SK-N-SH treated with all-trans-retinoic acid at 6 μM for 48 hours (cell line): ENCODE measurements at regions not wholly inside any gene's neighbourhood (a gene's known extent, or its start where the extent isn't known, plus 50 kb on each side); places are given as distances from the start of the nearest gene placed in this dataset.

Source experiments
- ATAC-seq: fragments of 200-7000 bp; cut with Tn5 transposase; 3 replicates; pipeline ENCODE4 v1.9.1; 2020; ENCODE audit warnings: mild to moderate bottlenecking, moderate library complexity
- ARNTL ChIP-seq: fragments of 450-650 bp; formaldehyde crosslinking; IDR thresholded peaks from 2 replicates; pipeline ENCODE4 v1.5.0; 2020; ENCODE audit warnings: low read depth, mild to moderate bottlenecking, moderate library complexity, borderline replicate concordance
- BACH2 ChIP-seq: fragments of 250-450 bp; sonication (Bioruptor Pico); IDR thresholded peaks from 2 replicates; pipeline ENCODE4 v1.9.0; 2021; ENCODE audit warnings: mild to moderate bottlenecking, borderline replicate concordance
- CSDC2 ChIP-seq: fragments of 250-450 bp; sonication (Bioruptor Pico); IDR thresholded peaks from 2 replicates; pipeline ENCODE4 v1.5.0; 2020; ENCODE audit warnings: mild to moderate bottlenecking, moderate library complexity
- CSRNP3 ChIP-seq: fragments of 250-450 bp; sonication (Bioruptor Pico); IDR thresholded peaks from 2 replicates; pipeline ENCODE4 v1.5.1; 2021; ENCODE audit warnings: mild to moderate bottlenecking, moderate library complexity
- ESRRG ChIP-seq: fragments of 250-450 bp; sonication (Bioruptor Pico); IDR thresholded peaks from 2 replicates; pipeline ENCODE4 v1.6.1; 2021; ENCODE audit warnings: mild to moderate bottlenecking
- GLIS3 ChIP-seq: fragments of 250-450 bp; sonication (Bioruptor Pico); IDR thresholded peaks from 2 replicates; pipeline ENCODE4 v1.5.0; 2020; ENCODE audit warnings: mild to moderate bottlenecking, moderate library complexity
- ISL1 ChIP-seq: fragments of 250-450 bp; sonication (Bioruptor Pico); IDR thresholded peaks from 2 replicates; pipeline ENCODE4 v2.1.2; 2022; ENCODE audit warnings: mild to moderate bottlenecking, moderate library complexity
- OSR1 ChIP-seq: fragments of 250-450 bp; sonication (Bioruptor Pico); IDR thresholded peaks from 2 replicates; pipeline ENCODE4 v1.8.0; 2022; ENCODE audit warnings: moderate library complexity, mild to moderate bottlenecking, inconsistent platforms
- PPARA ChIP-seq: fragments of 250-450 bp; sonication (Bioruptor Pico); IDR thresholded peaks from 2 replicates; pipeline ENCODE4 v1.5.0; 2020; ENCODE audit warnings: mild to moderate bottlenecking, borderline replicate concordance
- RARB ChIP-seq: fragments of 250-450 bp; sonication (Bioruptor Pico); IDR thresholded peaks from 2 replicates; pipeline ENCODE4 v1.8.0; 2021; ENCODE audit warnings: mild to moderate bottlenecking, moderate library complexity
- SNAI2 ChIP-seq: fragments of 250-450 bp; sonication (Bioruptor Pico); IDR thresholded peaks from 2 replicates; pipeline ENCODE4 v1.5.0; 2020; ENCODE audit warnings: mild to moderate bottlenecking, moderate library complexity
- TOX ChIP-seq: fragments of 250-450 bp; sonication (Bioruptor Pico); IDR thresholded peaks from 2 replicates; pipeline ENCODE4 v1.8.0; 2021; ENCODE audit warnings: mild to moderate bottlenecking, moderate library complexity, borderline replicate concordance
- TSHZ2 ChIP-seq: fragments of 250-450 bp; sonication (Bioruptor Pico); IDR thresholded peaks from 2 replicates; pipeline ENCODE4 v1.5.0; 2020; ENCODE audit warnings: mild to moderate bottlenecking, moderate library complexity
- ZC3H10 ChIP-seq: fragments of 250-450 bp; sonication (Bioruptor Pico); IDR thresholded peaks from 2 replicates; pipeline ENCODE4 v1.5.1; 2021; ENCODE audit warnings: mild to moderate bottlenecking, moderate library complexity
- ZFP30 ChIP-seq: fragments of 450-650 bp; formaldehyde crosslinking; IDR thresholded peaks from 2 replicates; pipeline ENCODE4 v1.5.0; 2022; ENCODE audit warnings: mild to moderate bottlenecking, moderate library complexity
- ZNF565 ChIP-seq: fragments of 450-650 bp; formaldehyde crosslinking; conservative IDR thresholded peaks from 2 replicates; pipeline ENCODE4 v1.5.0; 2020; ENCODE audit warnings: low read depth, mild to moderate bottlenecking, moderate library complexity
- ZNF70 ChIP-seq: fragments of 450-650 bp; formaldehyde crosslinking; IDR thresholded peaks from 2 replicates; pipeline ENCODE4 v1.5.0; 2020; ENCODE audit warnings: mild to moderate bottlenecking, moderate library complexity
- TF ChIP-seq, protein P1 (sequence below): fragments of 250-450 bp; sonication (Bioruptor Pico); IDR thresholded peaks from 2 replicates; pipeline ENCODE4 v1.5.1; 2020; ENCODE audit warnings: low read depth, mild to moderate bottlenecking, moderate library complexity
- TF ChIP-seq, protein P2 (sequence below): fragments of 250-450 bp; sonication (Bioruptor Pico); IDR thresholded peaks from 2 replicates; pipeline ENCODE4 v1.8.0; 2021; ENCODE audit warnings: low read depth, mild to moderate bottlenecking, moderate library complexity, borderline replicate concordance

GRCh38 chr16:10312008-10312407 is 73.9 kb upstream of the ATF7IP2 start:
- TF ChIP-seq ZNF70 (CRISPR knock-in tag) = no peak
- TF ChIP-seq CSRNP3 = no peak
- TF ChIP-seq OSR1 (CRISPR knock-in tag) = no peak
- no peak for TF ChIP-seq ZFP30 (CRISPR knock-in tag)
- TF ChIP-seq TOX (CRISPR knock-in tag) = no peak
- TF ChIP-seq ISL1 (CRISPR knock-in tag) = no peak
- TF ChIP-seq SNAI2 (CRISPR knock-in tag) = no peak
- no peak for ATAC-seq

DNA sequence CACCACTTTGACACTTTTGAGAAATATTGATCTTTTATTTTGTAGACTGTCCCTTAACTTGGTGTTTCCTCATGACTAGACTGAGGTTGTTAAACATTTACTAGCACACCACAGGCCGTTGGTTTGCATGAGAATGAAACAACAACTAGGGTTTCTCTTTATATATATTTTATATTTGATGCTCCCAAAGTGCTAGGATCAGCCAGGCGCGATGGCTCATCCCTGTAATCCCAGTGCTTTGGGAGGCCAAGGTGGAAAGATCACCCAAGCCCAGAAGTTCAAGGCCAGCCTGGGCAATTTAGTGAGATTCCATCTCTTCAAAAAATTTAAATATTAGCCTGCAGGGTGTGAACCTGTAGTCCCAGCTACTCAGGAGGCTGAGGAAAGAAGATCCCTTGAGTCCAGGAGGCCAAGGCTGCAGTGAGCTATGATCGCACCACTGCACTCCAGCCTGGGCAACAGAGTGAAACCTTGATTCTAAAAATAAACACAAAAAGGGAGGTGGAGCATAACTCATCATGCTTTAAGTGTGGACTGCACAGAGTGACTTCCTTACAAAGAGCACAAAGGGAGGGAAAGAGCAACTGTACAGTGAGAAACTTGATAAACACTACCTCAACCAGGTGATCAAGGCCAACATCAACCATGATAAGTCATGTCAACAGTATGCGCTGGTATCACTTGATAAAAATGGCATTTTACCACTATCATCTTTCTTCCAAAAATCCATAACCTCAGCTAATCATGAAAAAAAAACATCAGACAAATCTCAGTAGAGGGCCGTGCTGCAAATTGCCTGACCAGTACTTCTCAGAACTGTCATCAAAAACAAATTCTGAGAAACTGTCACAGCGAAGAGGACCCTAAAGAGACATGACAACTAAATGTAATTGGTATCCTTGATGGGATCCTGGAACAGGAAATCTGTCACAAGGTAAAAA is 72.8 kb upstream of the ATF7IP2 start:
- TF ChIP-seq TOX (CRISPR knock-in tag) = no peak
- TF ChIP-seq ARNTL (CRISPR knock-in tag) = no peak
- TF ChIP-seq PPARA (CRISPR knock-in tag) = no peak
- TF ChIP-seq ZC3H10 = no peak
- TF ChIP-seq ZNF70 (CRISPR knock-in tag) = no peak
- TF ChIP-seq RARB (CRISPR knock-in tag) = no peak
- TF ChIP-seq ESRRG (CRISPR knock-in tag) = no peak
- no peak for TF ChIP-seq OSR1 (CRISPR knock-in tag)
- TF ChIP-seq ZFP30 (CRISPR knock-in tag) = no peak
- TF ChIP-seq, protein P1, sequence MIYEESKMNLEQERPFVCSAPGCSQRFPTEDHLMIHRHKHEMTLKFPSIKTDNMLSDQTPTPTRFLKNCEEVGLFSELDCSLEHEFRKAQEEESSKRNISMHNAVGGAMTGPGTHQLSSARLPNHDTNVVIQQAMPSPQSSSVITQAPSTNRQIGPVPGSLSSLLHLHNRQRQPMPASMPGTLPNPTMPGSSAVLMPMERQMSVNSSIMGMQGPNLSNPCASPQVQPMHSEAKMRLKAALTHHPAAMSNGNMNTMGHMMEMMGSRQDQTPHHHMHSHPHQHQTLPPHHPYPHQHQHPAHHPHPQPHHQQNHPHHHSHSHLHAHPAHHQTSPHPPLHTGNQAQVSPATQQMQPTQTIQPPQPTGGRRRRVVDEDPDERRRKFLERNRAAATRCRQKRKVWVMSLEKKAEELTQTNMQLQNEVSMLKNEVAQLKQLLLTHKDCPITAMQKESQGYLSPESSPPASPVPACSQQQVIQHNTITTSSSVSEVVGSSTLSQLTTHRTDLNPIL (CRISPR knock-in tag) = no peak
- no peak for TF ChIP-seq TSHZ2
- TF ChIP-seq ISL1 (CRISPR knock-in tag) = no peak
- ATAC-seq = no peak

DNA sequence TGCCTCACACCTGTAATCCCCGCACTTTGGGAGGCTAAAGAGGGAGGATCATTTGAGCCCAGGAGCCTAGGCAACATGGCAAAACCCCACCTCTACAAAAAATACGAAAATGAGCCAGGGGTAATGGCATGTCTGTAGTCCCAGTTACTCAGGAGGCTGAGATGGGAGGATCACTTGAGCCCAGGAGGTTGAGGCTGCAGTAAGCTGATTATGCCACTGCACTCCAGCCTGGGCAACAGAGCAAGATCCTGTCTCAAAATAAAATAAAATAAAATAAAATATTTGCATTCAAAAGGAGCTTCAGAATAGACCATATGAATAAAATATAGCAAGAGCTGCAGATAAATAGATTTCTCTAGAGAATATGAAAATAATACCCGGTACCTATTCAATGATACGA is 71.5 kb upstream of the ATF7IP2 start:
- TF ChIP-seq PPARA (CRISPR knock-in tag) (no peak), ZNF565 (CRISPR knock-in tag) (no peak), ZNF70 (CRISPR knock-in tag) (no peak), CSDC2 (no peak), OSR1 (CRISPR knock-in tag) (no peak), GLIS3 (CRISPR knock-in tag) (no peak), ARNTL (CRISPR knock-in tag) (no peak), ZFP30 (CRISPR knock-in tag) (no peak), TSHZ2 (no peak), ZC3H10 (no peak), BACH2 (no peak), CSRNP3 (no peak)
- TF ChIP-seq, protein P2, sequence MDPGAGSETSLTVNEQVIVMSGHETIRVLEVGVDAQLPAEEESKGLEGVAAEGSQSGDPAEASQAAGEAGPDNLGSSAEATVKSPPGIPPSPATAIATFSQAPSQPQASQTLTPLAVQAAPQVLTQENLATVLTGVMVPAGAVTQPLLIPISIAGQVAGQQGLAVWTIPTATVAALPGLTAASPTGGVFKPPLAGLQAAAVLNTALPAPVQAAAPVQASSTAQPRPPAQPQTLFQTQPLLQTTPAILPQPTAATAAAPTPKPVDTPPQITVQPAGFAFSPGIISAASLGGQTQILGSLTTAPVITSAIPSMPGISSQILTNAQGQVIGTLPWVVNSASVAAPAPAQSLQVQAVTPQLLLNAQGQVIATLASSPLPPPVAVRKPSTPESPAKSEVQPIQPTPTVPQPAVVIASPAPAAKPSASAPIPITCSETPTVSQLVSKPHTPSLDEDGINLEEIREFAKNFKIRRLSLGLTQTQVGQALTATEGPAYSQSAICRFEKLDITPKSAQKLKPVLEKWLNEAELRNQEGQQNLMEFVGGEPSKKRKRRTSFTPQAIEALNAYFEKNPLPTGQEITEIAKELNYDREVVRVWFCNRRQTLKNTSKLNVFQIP = no peak
- no peak for ATAC-seq
